Heart right ventricle (tissue), 16 donors: ENCODE measurements at regions not wholly inside any gene's neighbourhood (a gene's known extent, or its start where the extent isn't known, plus 50 kb on each side); places are given as distances from the start of the nearest gene placed in this dataset.
"Not testable (repeated sequence)": the region's sequence is repeated elsewhere in the genome, so short reads cannot be mapped to it uniquely, and the experiment has no call there.

Experiments used
- ATAC-seq, 8 donors: fragments of 200-7000 bp; cut with Tn5 transposase; one replicate each; pipeline ENCODE4 v1.9.1; 2020; ENCODE audit warnings: mild to moderate bottlenecking in 8 of 8, moderate library complexity in 8 of 8, moderate number of reproducible peaks in 1 of 8
- DNase-seq, 2 donors: peaks; one replicate each; pipeline ENCODE4 v3.0.0-alpha.2; 2020
- H3K27ac ChIP-seq, 10 donors: fragments of 200-600 bp; sonication (generic) in 2 of 10; one replicate each; pipeline versions ENCODE4 v1.5.0 to v1.8.0; 2020 to 2022; ENCODE audit warnings: mild to moderate bottlenecking in 3 of 10
- H3K27me3 ChIP-seq, 7 donors: fragments of 200-600 bp; one replicate each; pipeline ENCODE4 v1.8.0; 2021 to 2022; ENCODE audit warnings: mild to moderate bottlenecking in 2 of 7
- H3K36me3 ChIP-seq, 9 donors: fragments of 200-600 bp; sonication (generic) in 1 of 9; one replicate each; pipeline versions ENCODE4 v1.5.0 to v1.8.0; 2020 to 2022; ENCODE audit warnings: mild to moderate bottlenecking in 2 of 9
- H3K4me1 ChIP-seq, 9 donors: fragments of 200-600 bp; sonication (generic) in 1 of 9; one replicate each; pipeline versions ENCODE4 v1.5.0 to v1.8.0; 2020 to 2022; ENCODE audit warnings: mild to moderate bottlenecking in 4 of 9
- H3K4me3 ChIP-seq, 10 donors: fragments of 200-600 bp; sonication (generic) in 2 of 10; one replicate each; pipeline versions ENCODE4 v1.5.0 to v1.8.0; 2020 to 2022; ENCODE audit warnings: mild to moderate bottlenecking in 7 of 10, moderate library complexity in 2 of 10
- H3K9me3 ChIP-seq, 11 donors: fragments of 200-600 bp in 10 of 11; sonication (generic) in 2 of 11; one replicate each; pipeline versions ENCODE4 v1.5.0 to v1.8.0; 2013 to 2022; ENCODE audit warnings: mild to moderate bottlenecking in 2 of 11, control low read depth in 1 of 11, moderate library complexity in 1 of 11
- CTCF ChIP-seq, 9 donors: fragments of 200-600 bp; sonication (generic) in 2 of 9; IDR thresholded peaks; one replicate each; pipeline versions ENCODE4 v1.5.0 to v1.8.0; 2021 to 2022; ENCODE audit warnings: antibody characterized with exemption in 9 of 9, mild to moderate bottlenecking in 5 of 9, moderate library complexity in 1 of 9
- WGBS, 2 donors: extraction: QIAGEN DNeasy Blood & Tissue Kit; methylation state at CpG; one replicate each; pipeline ENCODE4 v1.1.7; 2013; ENCODE audit warnings: inconsistent platforms in 1 of 2; 5-methylcytosine and 5-hydroxymethylcytosine counted together
- intact Hi-C, 10 donors: fragments of 100-400 bp; cut with DNase I; formaldehyde crosslinking; loops; one replicate each; pipeline versions ENCODE4 v1.11.1 to v1.14.2; 2022
- donor health status: Arrhythmogenic right ventricular cardiomyopathy.
- donor health status: ischemic (EF 13 %, LVEDD 7.1; RV severe dilation, severe dysfunction).
- donor health status: healthy with polysubstance abuse.
- donor health status: DM: no; HTN: yes; CAD: no.
- donor health status: DM: no; HTN: no; CAD: no.
- donor health status: ischemic (EF 25% LVEDD 6.9; RV normal size, moderate dysfunction).
- donor health status: ischemic (EF 25% LVEDD 5.7; RV mildly dilated, moderate dysfunction).
- donor health status: healthy.
- donor health status: DM: yes; HTN: yes; CAD: no.
- donor health status: Ischemic cardiomyopathy.
- donor health status: ischemic (EF 35%, LVEDD 5.7; RV mildly dilated, moderate dysfunction).
- donor health status: nonischemic (EF 11% LVEDD 7.7; RV severe dilation, severe dysfunction).
- donor health status: DM: yes; HTN: yes; CAD: no.
- donor health status: PGD.
- donor health status: ischemic (EF 29% LVEDD 5.4; RV normal size, mild dysfunction).
- donor health status: nonischemic (EF 23%, LVEDD 6.1; RV moderate dilation, normal function).

GRCh38 chr5:89673019-89673418 lies 736.5 kb downstream of the CETN3 start:
- 92 to 94% methylated on average over 1 of the region's 1 CpG for WGBS, 2 donors
- no peaks in the 10 kb centered on the region for H3K4me1 ChIP-seq
- H3K27me3 ChIP-seq: no peaks in the 10 kb centered on the region
- no peak overlapping the region for H3K4me3 ChIP-seq
- H3K27ac ChIP-seq: no peak overlapping the region
- H3K36me3 ChIP-seq: no peaks in the 10 kb centered on the region
- TF ChIP-seq CTCF (IDR thresholded peaks at IDR 0.05): no peak
- intact Hi-C loops: no loop called here
- no peak for DNase-seq
- no peaks in the 10 kb centered on the region for H3K9me3 ChIP-seq
- no peak for ATAC-seq

GRCh38 chr5:89668821-89669220 lies 740.7 kb downstream of the CETN3 start:
- no peaks in the 10 kb centered on the region for H3K36me3 ChIP-seq
- no peak for TF ChIP-seq CTCF (IDR thresholded peaks at IDR 0.05)
- no peak overlapping the region for H3K27ac ChIP-seq
- WGBS, 2 donors: 51 to 79% methylated on average over 3 of the region's 3 CpGs
- H3K4me3 ChIP-seq: no peak overlapping the region
- H3K27me3 ChIP-seq: no peaks in the 10 kb centered on the region
- peaks cover 0 to 23% (median 4%) of the 10 kb centered on the region in 11 donors for H3K9me3 ChIP-seq
- intact Hi-C loops: no loop called here
- no peaks in the 10 kb centered on the region for H3K4me1 ChIP-seq
- ATAC-seq (no peak), DNase-seq (no peak)

- ATAC-seq: no peak
- peaks cover 0 to 47% (median 9%) of the 10 kb centered on the region in 11 donors for H3K9me3 ChIP-seq
- no peaks in the 10 kb centered on the region for H3K27me3 ChIP-seq
- no peak for TF ChIP-seq CTCF (IDR thresholded peaks at IDR 0.05)
- H3K4me1 ChIP-seq: no peaks in the 10 kb centered on the region
- 66 to 67% methylated on average over 4 of the region's 4 CpGs for WGBS, 2 donors
- H3K27ac ChIP-seq: no peak overlapping the region
- no peak for DNase-seq
- no peak overlapping the region for H3K4me3 ChIP-seq
- intact Hi-C loops: no loop called here
- no peaks in the 10 kb centered on the region for H3K36me3 ChIP-seq
These were observed 747.1 kb downstream of the CETN3 start for GRCh38 chr5:89662499-89662898.

GRCh38 chr5:89638871-89639270 lies 755.9 kb upstream of the MEF2C start:
- Histone ChIP-seq H3K27me3 (no peaks in the 10 kb centered on the region), H3K36me3 (no peaks in the 10 kb centered on the region), H3K27ac (no peak overlapping the region), H3K4me3 (no peak overlapping the region), H3K9me3 (peaks cover 0 to 42% (median 0%) of the 10 kb centered on the region in 11 donors), H3K4me1 (no peaks in the 10 kb centered on the region)
- intact Hi-C loops: no loop called here
- no peak for ATAC-seq
- WGBS, 2 donors: 86 to 93% methylated on average over 5 of the region's 5 CpGs
- DNase-seq: no peak
- no peak for TF ChIP-seq CTCF (IDR thresholded peaks at IDR 0.05)

GRCh38 chr5:89634176-89634575 lies 751.2 kb upstream of the MEF2C start:
- peaks cover 0 to 47% (median 4%) of the 10 kb centered on the region in 11 donors for H3K9me3 ChIP-seq
- H3K27me3 ChIP-seq, H3K4me1 ChIP-seq, ATAC-seq, H3K4me3 ChIP-seq, DNase-seq, H3K27ac ChIP-seq, H3K36me3 ChIP-seq, intact Hi-C loops: not testable (repeated sequence)
- WGBS, 2 donors: 72 to 74% methylated on average over 3 of the region's 3 CpGs

- intact Hi-C loops, H3K4me3 ChIP-seq, DNase-seq, ATAC-seq, H3K4me1 ChIP-seq, H3K27ac ChIP-seq, H3K27me3 ChIP-seq, H3K36me3 ChIP-seq: not testable (repeated sequence)
- peaks cover 0 to 47% (median 9%) of the 10 kb centered on the region in 11 donors for H3K9me3 ChIP-seq
These were observed 747.1 kb upstream of the MEF2C start for GRCh38 chr5:89630064-89630463.
